ENCODE measurements at regions not wholly inside any gene's neighbourhood (a gene's known extent, or its start where the extent isn't known, plus 50 kb on each side); places are given as distances from the start of the nearest gene placed in this dataset.

DNA sequence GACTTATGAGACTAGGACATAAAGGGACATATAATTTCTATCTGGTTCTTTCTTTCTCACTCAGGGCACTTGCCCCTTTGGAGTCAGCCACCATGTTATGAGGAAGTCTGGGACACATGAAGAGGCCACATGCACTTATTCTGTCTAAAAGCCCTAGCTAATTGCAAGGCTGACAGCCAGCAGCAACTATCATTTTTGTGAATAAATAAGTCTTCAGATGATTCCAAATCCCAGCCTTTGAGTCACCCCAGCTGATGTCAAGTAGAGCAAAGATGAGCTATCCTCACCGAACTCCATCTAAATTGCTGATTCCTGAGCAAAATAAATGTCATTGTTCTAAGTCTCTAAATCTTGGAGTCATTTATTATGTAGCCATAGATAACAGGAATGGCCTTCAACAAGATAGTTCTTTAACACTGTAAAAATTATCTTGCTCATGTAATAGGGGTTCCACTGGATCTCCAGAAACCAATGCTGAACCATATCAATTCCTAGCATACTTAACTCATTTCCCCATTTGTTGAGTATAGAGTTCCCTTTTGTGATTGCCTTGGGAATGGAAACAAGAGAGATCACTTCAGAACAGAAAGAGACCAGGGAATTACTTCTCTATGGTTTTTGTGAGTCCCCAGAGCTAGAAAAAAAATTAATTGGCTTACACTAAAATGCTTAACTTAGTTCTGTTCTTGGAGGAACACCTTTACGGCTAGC is 50.6 kb upstream of the FN1 start:
- in situ Hi-C loops (cut with MboI) (no loop called here), intact Hi-C loops (cut with micrococcal nuclease) (no loop called here)
- Histone ChIP-seq H2AFZ (ENCODE audit: low read depth, low read length) (no peak overlapping the region), H3K4me1 (replicated peaks in 1 of 2; ENCODE audit: control insufficient read depth in 2 of 2, insufficient read depth in 2 of 2, low read length in 2 of 2) (no peaks in the 10 kb centered on the region), H3K36me3 (ENCODE audit: control insufficient read depth, insufficient read depth, low read length) (no peaks in the 10 kb centered on the region), H3K9ac (ENCODE audit: insufficient read depth in 1 of 2, low read depth in 2 of 2, low read length in 2 of 2) (no peak overlapping the region), H4K20me1 (replicated peaks; ENCODE audit: control insufficient read depth, insufficient read depth, low read length) (no peaks in the 10 kb centered on the region), H3K9me1 (ENCODE audit: control insufficient read depth, insufficient read depth, low read length) (no peaks in the 10 kb centered on the region), H3K27me3 (ENCODE audit: control insufficient read depth in 2 of 2, insufficient read depth in 2 of 2, low read length in 2 of 2) (no peaks in the 10 kb centered on the region), H3K4me2 (ENCODE audit: insufficient read depth, low read length) (no peak overlapping the region), H3K4me3 (no peak overlapping the region), H3K79me2 (ENCODE audit: control insufficient read depth, insufficient read depth, low read length) (no peaks in the 10 kb centered on the region), H3K9me3 (replicated peaks; ENCODE audit: control insufficient read depth, insufficient read depth, low read depth, low read length) (no peaks in the 10 kb centered on the region), H3K27ac (ENCODE audit: extremely low read depth, low read depth, low read length) (no peak overlapping the region)
- no peak for ATAC-seq
- FAIRE-seq = no peak
- CTCF ChIA-PET (ENCODE audit: low intra/inter-chr PET ratio) = no interaction called here
- no TSS peak for BruUV-seq (replicated peaks)
- no peak for DNase-seq (ENCODE audit: extremely low read depth in 1 of 4, low spot score in 3 of 4)
- POLR2A ChIA-PET = no interaction called here
- 58% methylated on average over 2 of the region's 2 CpGs for WGBS (ENCODE audit: insufficient coverage, low coverage, missing lambda C conversion rate)
- TF ChIP-seq NUFIP1 (IDR thresholded peaks at IDR 0.05; ENCODE audit: partially characterized antibody) (no peak), MCM2 (IDR thresholded peaks at IDR 0.05; ENCODE audit: low read depth) (no peak), HDAC6 (IDR thresholded peaks at IDR 0.05; ENCODE audit: low read depth, low read length) (no peak), HNRNPUL1 (IDR thresholded peaks at IDR 0.05; ENCODE audit: low read length) (no peak), ARID1B (IDR thresholded peaks at IDR 0.05) (no peak), CAMTA2 (CRISPR knock-in tag; conservative IDR thresholded peaks at IDR 0.05) (no peak)
- TF ChIP-seq, protein P1, sequence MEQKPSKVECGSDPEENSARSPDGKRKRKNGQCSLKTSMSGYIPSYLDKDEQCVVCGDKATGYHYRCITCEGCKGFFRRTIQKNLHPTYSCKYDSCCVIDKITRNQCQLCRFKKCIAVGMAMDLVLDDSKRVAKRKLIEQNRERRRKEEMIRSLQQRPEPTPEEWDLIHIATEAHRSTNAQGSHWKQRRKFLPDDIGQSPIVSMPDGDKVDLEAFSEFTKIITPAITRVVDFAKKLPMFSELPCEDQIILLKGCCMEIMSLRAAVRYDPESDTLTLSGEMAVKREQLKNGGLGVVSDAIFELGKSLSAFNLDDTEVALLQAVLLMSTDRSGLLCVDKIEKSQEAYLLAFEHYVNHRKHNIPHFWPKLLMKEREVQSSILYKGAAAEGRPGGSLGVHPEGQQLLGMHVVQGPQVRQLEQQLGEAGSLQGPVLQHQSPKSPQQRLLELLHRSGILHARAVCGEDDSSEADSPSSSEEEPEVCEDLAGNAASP (IDR thresholded peaks at IDR 0.05) = no peak
- TF ChIP-seq, protein P2, sequence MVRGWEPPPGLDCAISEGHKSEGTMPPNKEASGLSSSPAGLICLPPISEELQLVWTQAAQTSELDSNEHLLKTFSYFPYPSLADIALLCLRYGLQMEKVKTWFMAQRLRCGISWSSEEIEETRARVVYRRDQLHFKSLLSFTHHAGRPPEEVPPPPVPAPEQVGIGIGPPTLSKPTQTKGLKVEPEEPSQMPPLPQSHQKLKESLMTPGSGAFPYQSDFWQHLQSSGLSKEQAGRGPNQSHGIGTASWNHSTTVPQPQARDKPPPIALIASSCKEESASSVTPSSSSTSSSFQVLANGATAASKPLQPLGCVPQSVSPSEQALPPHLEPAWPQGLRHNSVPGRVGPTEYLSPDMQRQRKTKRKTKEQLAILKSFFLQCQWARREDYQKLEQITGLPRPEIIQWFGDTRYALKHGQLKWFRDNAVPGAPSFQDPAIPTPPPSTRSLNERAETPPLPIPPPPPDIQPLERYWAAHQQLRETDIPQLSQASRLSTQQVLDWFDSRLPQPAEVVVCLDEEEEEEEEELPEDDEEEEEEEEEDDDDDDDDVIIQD (CRISPR knock-in tag; IDR thresholded peaks at IDR 0.05) = no peak
- TF ChIP-seq, protein P3, sequence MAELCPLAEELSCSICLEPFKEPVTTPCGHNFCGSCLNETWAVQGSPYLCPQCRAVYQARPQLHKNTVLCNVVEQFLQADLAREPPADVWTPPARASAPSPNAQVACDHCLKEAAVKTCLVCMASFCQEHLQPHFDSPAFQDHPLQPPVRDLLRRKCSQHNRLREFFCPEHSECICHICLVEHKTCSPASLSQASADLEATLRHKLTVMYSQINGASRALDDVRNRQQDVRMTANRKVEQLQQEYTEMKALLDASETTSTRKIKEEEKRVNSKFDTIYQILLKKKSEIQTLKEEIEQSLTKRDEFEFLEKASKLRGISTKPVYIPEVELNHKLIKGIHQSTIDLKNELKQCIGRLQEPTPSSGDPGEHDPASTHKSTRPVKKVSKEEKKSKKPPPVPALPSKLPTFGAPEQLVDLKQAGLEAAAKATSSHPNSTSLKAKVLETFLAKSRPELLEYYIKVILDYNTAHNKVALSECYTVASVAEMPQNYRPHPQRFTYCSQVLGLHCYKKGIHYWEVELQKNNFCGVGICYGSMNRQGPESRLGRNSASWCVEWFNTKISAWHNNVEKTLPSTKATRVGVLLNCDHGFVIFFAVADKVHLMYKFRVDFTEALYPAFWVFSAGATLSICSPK (IDR thresholded peaks at IDR 0.05; ENCODE audit: borderline replicate concordance) = no peak
- TF ChIP-seq, protein P4, sequence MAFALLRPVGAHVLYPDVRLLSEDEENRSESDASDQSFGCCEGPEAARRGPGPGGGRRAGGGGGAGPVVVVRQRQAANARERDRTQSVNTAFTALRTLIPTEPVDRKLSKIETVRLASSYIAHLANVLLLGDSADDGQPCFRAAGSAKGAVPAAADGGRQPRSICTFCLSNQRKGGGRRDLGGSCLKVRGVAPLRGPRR (CRISPR knock-in tag; IDR thresholded peaks at IDR 0.05) = no peak
